ENCODE measurements at regions not wholly inside any gene's neighbourhood (a gene's known extent, or its start where the extent isn't known, plus 50 kb on each side); places are given as distances from the start of the nearest gene placed in this dataset.

GRCh38 chr2:155730804-155731203 is 601.7 kb downstream of the NR4A2 start:
- Histone ChIP-seq H3K23ac (ENCODE audit: low read length) (no peak overlapping the region), H3K79me2 (ENCODE audit: control insufficient read depth, insufficient read depth, low read length, poor library complexity) (no peaks in the 10 kb centered on the region), H2BK12ac (ENCODE audit: low read length) (no peak overlapping the region), H3K79me1 (ENCODE audit: low read length) (no peaks in the 10 kb centered on the region), H2AFZ (ENCODE audit: insufficient read depth, low read length, poor library complexity) (no peak overlapping the region), H2BK5ac (ENCODE audit: low read depth, low read length, poor library complexity) (no peak overlapping the region), H3K27ac (ENCODE audit: low read depth, low read length) (no peak overlapping the region), H2AK5ac (ENCODE audit: low read length) (no peak overlapping the region), H3K18ac (ENCODE audit: low read length) (no peak overlapping the region), H3K9ac (ENCODE audit: low read length) (no peak overlapping the region), H3K9me3 (ENCODE audit: insufficient read depth, low read depth, low read length) (no peaks in the 10 kb centered on the region), H2BK120ac (ENCODE audit: insufficient read depth, low read length, poor library complexity) (no peak overlapping the region), H3K27me3 (ENCODE audit: insufficient read depth, low read length) (no peaks in the 10 kb centered on the region), H3K4me2 (ENCODE audit: low read length) (no peak overlapping the region), H3K4me1 (ENCODE audit: control insufficient read depth in 1 of 2, insufficient read depth in 2 of 2, low read length in 2 of 2) (no peaks in the 10 kb centered on the region), H3K14ac (ENCODE audit: low read length) (no peak overlapping the region), H4K91ac (ENCODE audit: low read depth, low read length) (no peak overlapping the region), H3K4ac (ENCODE audit: low read depth, low read length) (no peak overlapping the region), H4K12ac (ENCODE audit: low read depth, low read length) (no peak overlapping the region), H4K8ac (ENCODE audit: low read depth, low read length) (no peak overlapping the region), H3K4me3 (ENCODE audit: low read depth, low read length) (no peak overlapping the region), H3K36me3 (ENCODE audit: control insufficient read depth in 1 of 2, insufficient read depth in 2 of 2, low read length in 2 of 2) (no peaks in the 10 kb centered on the region)
- WGBS (ENCODE audit: extremely low coverage, insufficient coverage, insufficient read length) = no CpG with 5 or more reads among the region's 5 CpGs
- no peak for DNase-seq

- DNase-seq = peak; percentile 12 to 40
- no peak overlapping the region for H2BK120ac ChIP-seq (ENCODE audit: insufficient read depth, low read length, poor library complexity)
- no peak overlapping the region for H3K27ac ChIP-seq (ENCODE audit: low read depth, low read length)
- H3K9me3 ChIP-seq (ENCODE audit: insufficient read depth, low read depth, low read length) = no peaks in the 10 kb centered on the region
- no peak overlapping the region for H3K9ac ChIP-seq (ENCODE audit: low read length)
- no peaks in the 10 kb centered on the region for H3K4me1 ChIP-seq (ENCODE audit: control insufficient read depth in 1 of 2, insufficient read depth in 2 of 2, low read length in 2 of 2)
- no peak overlapping the region for H4K8ac ChIP-seq (ENCODE audit: low read depth, low read length)
- no peaks in the 10 kb centered on the region for H3K27me3 ChIP-seq (ENCODE audit: insufficient read depth, low read length)
- no peak overlapping the region for H2BK12ac ChIP-seq (ENCODE audit: low read length)
- no peak overlapping the region for H2AK5ac ChIP-seq (ENCODE audit: low read length)
- no peak overlapping the region for H2AFZ ChIP-seq (ENCODE audit: insufficient read depth, low read length, poor library complexity)
- no peak overlapping the region for H3K23ac ChIP-seq (ENCODE audit: low read length)
- no peak overlapping the region for H3K14ac ChIP-seq (ENCODE audit: low read length)
- no peak overlapping the region for H3K4ac ChIP-seq (ENCODE audit: low read depth, low read length)
- H3K79me1 ChIP-seq (ENCODE audit: low read length) = no peaks in the 10 kb centered on the region
- no peaks in the 10 kb centered on the region for H3K36me3 ChIP-seq (ENCODE audit: control insufficient read depth in 1 of 2, insufficient read depth in 2 of 2, low read length in 2 of 2)
- H3K79me2 ChIP-seq (ENCODE audit: control insufficient read depth, insufficient read depth, low read length, poor library complexity) = no peaks in the 10 kb centered on the region
- H4K91ac ChIP-seq (ENCODE audit: low read depth, low read length) = no peak overlapping the region
- no CpG with 5 or more reads among the region's 10 CpGs for WGBS (ENCODE audit: extremely low coverage, insufficient coverage, insufficient read length)
- H3K4me2 ChIP-seq (ENCODE audit: low read length) = peak overlapping the region; percentile 44
- no peak overlapping the region for H2BK5ac ChIP-seq (ENCODE audit: low read depth, low read length, poor library complexity)
- no peak overlapping the region for H4K12ac ChIP-seq (ENCODE audit: low read depth, low read length)
- H3K4me3 ChIP-seq (ENCODE audit: low read depth, low read length) = no peak overlapping the region
- H3K18ac ChIP-seq (ENCODE audit: low read length) = no peak overlapping the region
Observed at GRCh38 chr2:155727187-155727895, 605.2 kb downstream of the NR4A2 start.

DNA sequence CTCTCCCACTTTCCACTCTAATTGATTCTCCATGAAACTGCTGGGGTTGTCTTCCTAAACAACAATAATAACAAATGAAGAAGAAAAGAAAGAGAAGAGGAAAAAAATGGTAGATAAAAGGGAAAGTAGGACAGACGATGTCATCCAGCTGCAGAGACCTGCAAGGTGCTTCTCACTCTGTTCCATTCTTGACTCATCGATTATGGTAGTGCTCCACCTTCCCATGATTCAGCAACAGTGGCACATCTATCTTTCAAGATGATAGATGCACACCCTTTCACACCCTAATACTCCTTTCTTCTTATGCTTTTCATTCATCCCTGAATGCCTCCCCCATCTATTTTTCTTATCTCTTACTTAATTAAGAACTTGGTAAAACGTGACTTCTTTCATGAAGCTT is 610.2 kb downstream of the NR4A2 start:
- H3K27ac ChIP-seq (ENCODE audit: low read depth, low read length) = no peak overlapping the region
- H3K23ac ChIP-seq (ENCODE audit: low read length) = no peak overlapping the region
- H2AK5ac ChIP-seq (ENCODE audit: low read length) = no peak overlapping the region
- H3K4me3 ChIP-seq (ENCODE audit: low read depth, low read length) = no peak overlapping the region
- no peaks in the 10 kb centered on the region for H3K27me3 ChIP-seq (ENCODE audit: insufficient read depth, low read length)
- no peak overlapping the region for H3K9ac ChIP-seq (ENCODE audit: low read length)
- no peaks in the 10 kb centered on the region for H3K36me3 ChIP-seq (ENCODE audit: control insufficient read depth in 1 of 2, insufficient read depth in 2 of 2, low read length in 2 of 2)
- H4K91ac ChIP-seq (ENCODE audit: low read depth, low read length) = no peak overlapping the region
- no peaks in the 10 kb centered on the region for H3K79me1 ChIP-seq (ENCODE audit: low read length)
- no peak overlapping the region for H4K12ac ChIP-seq (ENCODE audit: low read depth, low read length)
- no peak overlapping the region for H4K8ac ChIP-seq (ENCODE audit: low read depth, low read length)
- no peak overlapping the region for H2BK120ac ChIP-seq (ENCODE audit: insufficient read depth, low read length, poor library complexity)
- H3K79me2 ChIP-seq (ENCODE audit: control insufficient read depth, insufficient read depth, low read length, poor library complexity) = no peaks in the 10 kb centered on the region
- H3K9me3 ChIP-seq (ENCODE audit: insufficient read depth, low read depth, low read length) = no peaks in the 10 kb centered on the region
- no peak overlapping the region for H3K4ac ChIP-seq (ENCODE audit: low read depth, low read length)
- no peak overlapping the region for H3K14ac ChIP-seq (ENCODE audit: low read length)
- no peak overlapping the region for H2AFZ ChIP-seq (ENCODE audit: insufficient read depth, low read length, poor library complexity)
- no peaks in the 10 kb centered on the region for H3K4me1 ChIP-seq (ENCODE audit: control insufficient read depth in 1 of 2, insufficient read depth in 2 of 2, low read length in 2 of 2)
- no peak overlapping the region for H2BK5ac ChIP-seq (ENCODE audit: low read depth, low read length, poor library complexity)
- no CpG with 5 or more reads among the region's 3 CpGs for WGBS (ENCODE audit: extremely low coverage, insufficient coverage, insufficient read length)
- no peak overlapping the region for H3K18ac ChIP-seq (ENCODE audit: low read length)
- no peak overlapping the region for H3K4me2 ChIP-seq (ENCODE audit: low read length)
- DNase-seq = no peak
- H2BK12ac ChIP-seq (ENCODE audit: low read length) = no peak overlapping the region

DNA sequence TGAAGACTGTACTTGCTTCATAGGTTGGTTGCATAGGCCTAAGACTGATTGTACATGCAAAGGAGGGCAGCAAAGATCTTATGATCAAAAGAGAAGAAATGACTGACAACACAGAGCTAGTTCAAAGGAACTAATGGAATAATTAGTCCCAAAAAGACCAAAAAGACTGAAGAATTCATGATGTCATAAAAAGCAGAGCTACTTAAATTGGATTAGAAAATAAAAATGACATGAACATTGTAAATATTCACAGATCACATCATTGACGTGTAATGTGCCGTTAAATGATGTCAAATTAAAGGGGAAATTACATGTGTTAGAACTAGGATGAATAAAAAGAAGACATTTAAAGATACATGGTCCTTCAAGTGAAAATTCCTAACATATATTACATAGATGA is 616.8 kb downstream of the NR4A2 start:
- no peak overlapping the region for H2BK5ac ChIP-seq (ENCODE audit: low read depth, low read length, poor library complexity)
- H3K4me2 ChIP-seq (ENCODE audit: low read length) = no peak overlapping the region
- WGBS (ENCODE audit: extremely low coverage, insufficient coverage, insufficient read length) = no CpG with 5 or more reads among the region's 2 CpGs

More for the DNA sequence above, 616.8 kb downstream of the NR4A2 start:
- Histone ChIP-seq H3K18ac (ENCODE audit: low read length) (no peak overlapping the region), H3K79me2 (ENCODE audit: control insufficient read depth, insufficient read depth, low read length, poor library complexity) (no peaks in the 10 kb centered on the region), H2AK5ac (ENCODE audit: low read length) (no peak overlapping the region), H2BK12ac (ENCODE audit: low read length) (no peak overlapping the region), H3K9ac (ENCODE audit: low read length) (no peak overlapping the region), H2BK120ac (ENCODE audit: insufficient read depth, low read length, poor library complexity) (no peak overlapping the region), H4K91ac (ENCODE audit: low read depth, low read length) (no peak overlapping the region), H3K79me1 (ENCODE audit: low read length) (no peaks in the 10 kb centered on the region), H3K9me3 (ENCODE audit: insufficient read depth, low read depth, low read length) (no peaks in the 10 kb centered on the region), H3K36me3 (ENCODE audit: control insufficient read depth in 1 of 2, insufficient read depth in 2 of 2, low read length in 2 of 2) (no peaks in the 10 kb centered on the region), H4K8ac (ENCODE audit: low read depth, low read length) (no peak overlapping the region), H3K4ac (ENCODE audit: low read depth, low read length) (no peak overlapping the region), H3K27ac (ENCODE audit: low read depth, low read length) (no peak overlapping the region), H2AFZ (ENCODE audit: insufficient read depth, low read length, poor library complexity) (no peak overlapping the region), H3K14ac (ENCODE audit: low read length) (no peak overlapping the region), H3K4me1 (ENCODE audit: control insufficient read depth in 1 of 2, insufficient read depth in 2 of 2, low read length in 2 of 2) (no peaks in the 10 kb centered on the region), H4K12ac (ENCODE audit: low read depth, low read length) (no peak overlapping the region), H3K4me3 (ENCODE audit: low read depth, low read length) (no peak overlapping the region), H3K27me3 (ENCODE audit: insufficient read depth, low read length) (no peaks in the 10 kb centered on the region), H3K23ac (ENCODE audit: low read length) (no peak overlapping the region)
- no peak for DNase-seq
